NCI-H187 (cell line): ENCODE measurements at regions not wholly inside any gene's neighbourhood (a gene's known extent, or its start where the extent isn't known, plus 50 kb on each side); places are given as distances from the start of the nearest gene placed in this dataset.
"Not testable (repeated sequence)": the region's sequence is repeated elsewhere in the genome, so short reads cannot be mapped to it uniquely, and the experiment has no call there.

Source experiments
- DNase-seq, 2 experiments: peaks; one replicate each; lab custom pipeline; 2025; lab: John Stamatoyannopoulos, UW

DNA sequence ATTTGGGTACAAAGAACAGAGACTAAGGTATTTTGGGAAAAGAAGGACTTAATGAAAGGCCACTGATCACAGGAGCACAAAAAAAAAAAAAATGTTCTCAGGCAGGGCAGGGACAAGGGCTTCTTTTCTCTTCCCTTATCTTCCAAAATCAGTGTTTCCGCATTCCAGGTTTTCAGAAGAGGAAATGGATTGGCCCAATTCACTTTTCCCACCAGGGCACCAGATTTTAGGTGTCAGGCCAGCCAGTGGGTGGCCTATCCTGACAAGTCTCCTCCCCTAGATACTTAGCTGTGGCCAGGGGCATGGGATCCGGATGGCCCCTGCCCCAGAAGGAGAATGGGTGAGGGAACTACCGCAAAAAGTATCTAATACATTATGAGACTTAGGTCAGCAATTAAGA lies 88.9 kb upstream of the WAC start:
- no peak for DNase-seq

- DNase-seq, result no peak
Observed at GRCh38 chr10:28445516-28445915, 87.4 kb upstream of the WAC start.

DNA sequence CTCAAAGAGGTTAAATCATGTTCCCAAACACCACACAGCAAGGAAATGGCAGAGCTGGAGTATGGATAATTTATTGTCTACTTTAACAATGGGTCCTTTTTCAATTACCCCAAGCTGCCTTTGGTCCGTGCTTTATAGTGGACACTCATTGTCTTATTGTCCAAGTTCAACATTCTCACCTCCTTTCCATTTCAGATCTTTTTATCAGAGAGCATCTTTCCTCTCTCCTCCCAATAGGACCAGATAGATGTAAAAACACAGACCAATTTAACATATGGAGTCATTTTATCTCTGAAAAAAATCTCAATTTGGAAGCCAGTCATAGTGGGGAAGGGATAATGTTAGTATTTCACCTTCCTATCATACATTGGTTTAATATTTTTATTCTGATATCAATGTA lies 83.5 kb upstream of the WAC start:
- no peak for DNase-seq

DNA sequence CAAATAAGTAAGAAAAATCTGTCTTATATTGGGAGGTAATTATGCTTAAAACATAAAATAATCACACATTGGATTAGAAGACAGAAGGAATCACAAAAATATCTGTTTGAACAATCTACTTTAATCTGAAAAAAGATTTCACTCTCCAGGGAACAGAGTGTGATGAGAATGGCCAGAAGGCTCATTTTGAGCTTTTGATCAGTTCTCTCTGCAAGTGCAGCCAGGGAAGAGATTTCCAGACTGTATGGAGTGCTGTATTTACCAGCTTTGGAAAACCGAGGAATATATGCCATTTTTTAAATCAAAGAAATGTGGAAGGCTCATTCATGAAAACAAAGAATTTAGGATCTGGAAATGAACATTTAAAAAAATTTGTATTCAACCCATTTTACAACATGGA lies 83.0 kb upstream of the WAC start:
- no peak for DNase-seq

DNA sequence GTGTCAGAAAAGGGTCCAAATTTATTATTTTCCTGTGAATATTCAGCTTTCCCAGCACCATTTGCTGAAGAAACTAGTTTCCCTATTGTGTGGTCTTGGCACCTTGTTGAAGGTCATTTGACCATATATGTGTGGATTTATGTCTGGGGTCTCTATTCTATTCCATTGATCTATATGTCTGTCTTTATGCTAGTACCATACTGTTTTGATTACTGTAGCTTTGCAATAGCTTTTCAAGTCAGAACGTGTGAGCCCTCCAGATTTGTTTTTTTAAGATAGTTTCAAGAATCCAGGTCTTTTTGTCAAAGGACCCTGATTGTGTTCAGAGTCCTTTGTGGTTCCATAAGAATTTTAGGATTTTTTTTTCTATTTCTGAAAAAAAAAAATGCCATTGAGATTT lies 79.0 kb upstream of the WAC start:
- no peak for DNase-seq

DNA sequence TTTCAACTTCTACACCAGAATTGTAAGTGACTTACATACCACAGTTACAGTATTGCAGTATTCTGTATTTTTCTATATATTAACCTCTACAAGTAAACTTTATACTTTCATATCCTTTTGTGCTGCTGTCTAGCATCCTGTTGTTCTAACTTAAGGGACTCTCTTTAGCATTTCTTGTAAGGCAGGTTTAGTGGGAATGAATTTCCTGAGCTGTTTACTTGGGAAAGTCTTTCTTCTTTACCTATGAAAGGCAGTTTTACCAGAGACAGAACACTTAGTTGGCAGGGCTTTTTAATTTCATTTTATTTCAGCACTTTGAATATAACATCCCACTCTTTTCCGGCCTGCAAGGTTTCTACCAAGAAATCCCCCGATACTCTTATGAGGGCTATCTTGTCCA lies 75.8 kb upstream of the WAC start:
- DNase-seq, result no peak

- not testable (repeated sequence) for DNase-seq
Observed at GRCh38 chr10:28457873-28458272, 75.0 kb upstream of the WAC start.

GRCh38 chr10:28459453-28460144 lies 73.3 kb upstream of the WAC start:
- DNase-seq, result no peak

GRCh38 chr10:28463141-28463540 lies 69.8 kb upstream of the WAC start:
- no peak for DNase-seq

DNA sequence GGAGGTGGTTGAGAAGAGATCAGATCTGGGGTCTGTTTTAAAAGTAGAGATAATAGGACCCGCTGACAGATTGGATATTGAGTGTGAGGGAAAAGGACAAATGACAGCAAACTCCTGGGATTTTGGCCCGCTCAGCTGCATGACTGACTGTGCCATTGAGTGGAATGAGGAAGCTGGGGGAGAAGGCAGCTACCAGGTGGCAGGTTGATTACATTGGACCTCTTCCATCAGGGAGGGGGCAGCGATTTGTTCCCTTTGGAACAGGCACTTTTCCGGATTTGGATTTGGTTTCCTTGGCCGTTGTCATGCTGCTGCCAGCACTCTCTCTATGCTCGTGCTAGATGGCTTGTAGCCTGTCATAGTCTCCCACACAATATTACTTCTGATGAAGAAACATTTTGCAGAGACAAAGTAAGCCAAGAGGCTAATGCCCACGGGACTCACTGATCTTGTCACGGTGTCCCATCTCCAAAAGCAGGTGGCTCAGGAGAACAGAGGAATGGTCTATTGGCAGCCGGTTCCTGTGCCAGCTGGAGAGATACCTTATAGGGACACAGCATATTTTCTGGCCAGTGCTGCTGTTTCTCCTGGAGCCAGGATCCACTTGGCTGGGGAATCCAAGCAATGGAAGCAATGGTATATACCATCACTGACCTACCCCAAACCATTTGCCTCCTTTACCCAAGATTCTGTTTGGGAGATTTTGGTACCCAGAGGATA lies 69.1 kb upstream of the WAC start:
- DNase-seq, result no peak

DNA sequence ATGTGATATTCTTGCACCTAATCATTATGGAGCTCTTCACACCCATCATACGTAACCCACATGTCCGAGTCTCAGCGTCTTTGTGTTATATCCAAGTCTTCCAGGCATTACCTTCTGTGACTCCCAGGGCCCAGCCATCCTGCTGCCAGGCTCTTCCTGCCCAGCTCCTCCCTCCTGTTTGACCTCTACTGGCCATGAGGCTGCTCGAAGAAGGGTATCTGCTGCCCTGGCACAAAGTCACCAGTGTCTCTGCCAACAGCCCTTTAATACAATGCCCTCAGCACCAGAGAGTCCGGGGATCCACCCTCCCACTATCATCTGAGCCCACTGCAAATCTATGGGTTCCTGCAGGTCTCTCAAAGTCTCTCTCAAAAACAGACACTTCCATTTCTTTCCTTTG lies 65.3 kb upstream of the WAC start:
- DNase-seq, result no peak

DNA sequence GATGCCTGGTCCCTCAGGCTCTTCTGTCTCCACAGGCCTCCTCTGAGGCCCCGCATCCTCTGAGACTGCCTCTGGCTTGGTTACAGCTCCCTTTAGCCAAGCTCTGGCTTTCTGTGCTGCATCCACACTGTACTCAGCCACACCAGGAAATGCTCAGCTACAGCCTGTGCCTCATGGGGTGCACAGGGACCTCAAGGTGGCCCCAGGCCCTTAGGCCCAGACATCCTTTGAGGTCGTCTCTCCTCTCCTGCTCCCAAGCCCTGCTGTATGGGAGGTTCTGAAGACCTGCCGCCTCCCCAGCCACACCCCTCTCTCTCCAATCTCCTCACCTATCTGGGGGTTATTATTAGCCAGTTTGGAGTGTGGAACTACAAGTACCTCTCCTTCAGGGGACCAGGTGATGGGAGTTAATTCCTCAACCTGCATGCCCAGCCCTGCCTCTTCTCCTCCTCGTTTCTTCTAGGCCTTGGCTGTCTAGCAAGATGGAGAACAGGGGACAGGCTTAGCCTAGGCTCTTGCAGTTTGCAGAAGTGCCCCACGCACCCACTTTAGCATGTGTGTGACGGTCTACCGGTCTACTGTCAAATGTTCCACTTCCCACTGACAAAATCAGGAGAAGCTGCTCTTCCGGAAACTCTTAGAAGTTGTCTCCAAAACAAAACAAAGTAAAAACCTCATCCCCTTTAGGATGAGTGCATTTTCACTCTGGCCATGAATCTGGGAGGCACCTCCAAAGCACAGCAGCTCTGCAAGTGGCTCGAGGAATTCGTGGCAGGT lies 64.0 kb upstream of the WAC start:
- no peak for DNase-seq

- DNase-seq, result no peak
Observed at GRCh38 chr10:28470873-28471651, 61.9 kb upstream of the WAC start.

- no peak for DNase-seq
Observed at GRCh38 chr10:28471652-28472050, 61.3 kb upstream of the WAC start.

DNA sequence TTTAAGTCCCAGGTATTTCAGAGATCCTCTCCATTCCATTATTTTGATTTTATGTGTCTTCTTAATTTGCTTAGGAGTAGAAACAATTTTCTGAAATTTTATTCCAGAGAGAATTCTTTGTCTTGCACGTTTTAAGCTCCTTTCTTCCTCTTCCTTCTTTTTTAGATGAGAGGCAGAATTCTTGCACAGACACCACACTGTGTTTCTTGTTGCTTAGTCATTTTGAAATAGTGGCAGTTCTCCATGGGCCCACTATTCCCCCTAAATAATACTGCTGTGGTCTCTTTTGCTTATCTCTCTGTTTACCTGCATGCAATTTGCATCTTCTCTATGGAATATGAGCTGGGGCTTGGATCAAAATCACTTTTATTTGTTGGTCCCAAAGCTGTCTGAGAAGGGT lies 54.3 kb upstream of the WAC start:
- no peak for DNase-seq

- DNase-seq, result no peak
Observed at GRCh38 chr10:28479425-28479865, 53.5 kb upstream of the WAC start.

DNA sequence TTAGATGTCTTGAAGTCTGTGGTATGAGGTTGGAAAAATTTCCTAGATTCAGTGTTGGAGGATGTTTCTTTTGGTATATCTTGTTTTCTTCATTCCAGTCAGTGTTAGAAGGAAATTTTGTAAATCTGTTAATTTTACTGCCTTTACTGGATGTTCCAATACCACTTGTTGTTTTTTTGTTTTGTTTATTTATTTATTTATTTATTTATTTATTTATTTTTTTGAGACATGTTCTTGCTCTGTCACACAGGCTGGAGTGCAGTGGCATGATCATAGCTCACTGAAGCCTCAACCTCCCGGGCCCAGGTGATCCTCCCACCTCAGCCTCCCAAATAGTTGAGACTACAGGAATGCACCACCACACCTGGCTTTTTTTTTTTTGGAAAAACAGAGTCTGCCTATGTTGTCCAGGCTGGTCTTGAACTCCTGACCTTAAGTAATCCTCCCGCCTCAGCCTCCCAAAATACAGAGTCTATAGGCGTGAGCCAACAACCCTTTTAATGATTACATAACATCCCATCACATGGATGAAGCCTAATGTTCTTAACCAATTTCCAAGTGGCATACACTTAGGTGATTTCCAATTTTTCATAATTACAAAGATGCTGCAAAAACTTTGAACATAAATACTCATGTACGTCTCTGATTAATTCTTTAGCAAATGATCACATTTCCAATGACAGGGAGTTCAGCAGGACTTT lies 52.8 kb upstream of the WAC start:
- DNase-seq, result no peak

DNA sequence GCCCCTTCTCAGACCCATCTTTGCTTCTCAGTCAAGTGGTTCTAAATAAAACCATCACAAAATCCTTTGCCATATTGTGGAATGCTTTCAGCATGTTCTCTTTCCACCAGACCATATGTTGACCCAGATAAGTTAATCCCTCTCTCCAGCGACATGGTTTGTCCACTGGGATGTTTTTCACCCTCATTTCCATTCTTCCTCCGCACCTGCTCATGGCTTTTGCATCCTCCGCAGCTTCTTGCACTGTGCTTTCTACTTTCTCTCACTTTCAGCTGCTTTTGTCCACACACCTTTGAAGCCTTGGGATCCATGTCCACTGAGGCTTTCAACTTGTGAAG lies 52.3 kb upstream of the WAC start:
- no peak for DNase-seq

GRCh38 chr10:28481346-28481745 lies 51.6 kb upstream of the WAC start:
- DNase-seq, result not testable (repeated sequence)

GRCh38 chr10:28481968-28482367 lies 51.0 kb upstream of the WAC start:
- no peak for DNase-seq
